GM12878 (cell line): ENCODE measurements at regions not wholly inside any gene's neighbourhood (a gene's known extent, or its start where the extent isn't known, plus 50 kb on each side); places are given as distances from the start of the nearest gene placed in this dataset.

Source experiments
- ATAC-seq: fragments of 200-7000 bp; cut with Tn5 transposase; 3 replicates; pipeline ENCODE4 v1.9.1; 2020; ENCODE audit warnings: mild to moderate bottlenecking, moderate library complexity
- BruUV-seq: library from RNA; stranded (reverse); fragments of 400-500 nt; replicated peaks from 2 replicates; lab custom pipeline; 2021; lab: Mats Ljungman, UMichigan
- CTCF ChIA-PET: fragments of 300-600 bp; sonication (Branson Sonifier 250); formaldehyde crosslinking; extraction: SDS; loops from one replicate; lab custom pipeline; 2021; ENCODE audit warnings: inconsistent platforms; lab: Yijun Ruan, JAX
- POLR2A ChIA-PET: fragments of 350-600 bp; formaldehyde crosslinking; extraction: SDS; loops from one replicate; lab custom pipeline; 2021; ENCODE audit warnings: inconsistent platforms; lab: Charles Lee
- RAD21 ChIA-PET: fragments of 300-600 bp; sonication (Branson Sonifier 250); formaldehyde crosslinking; loops from one replicate; lab custom pipeline; 2023; ENCODE audit warnings: antibody characterized with exemption; ENCODE audit not compliant: unreplicated experiment; lab: Charles Lee
- SMC1A ChIA-PET: fragments of 300-600 bp; sonication (Branson Sonifier 250); formaldehyde crosslinking; loops from one replicate; lab custom pipeline; 2023; ENCODE audit not compliant: unreplicated experiment, uncharacterized antibody; lab: Charles Lee
- DNase-seq: peaks from one replicate; pipeline ENCODE4 v3.0.0-alpha.2; 2011; ENCODE audit warnings: low read depth, low spot score
- FAIRE-seq: peaks from 3 replicates; lab custom pipeline; 2011; peaks lifted over from hg19 to GRCh38; lab: Jason Lieb, UNC
- H2AFZ ChIP-seq: 2 replicates; pipeline ENCODE4 v1.6.0; 2011; ENCODE audit warnings: low read depth, low read length, control low read depth; ENCODE audit not compliant: control insufficient read depth
- H3K27ac ChIP-seq: 2 replicates; pipeline ENCODE4 v1.5.1; 2011; ENCODE audit warnings: control low read depth; ENCODE audit not compliant: control insufficient read depth, insufficient read depth
- H3K27me3 ChIP-seq, 2 experiments: replicated peaks in 1 of 2; 2 replicates each; pipeline versions ENCODE4 v1.6.0 to v1.6.1; 2011; ENCODE audit warnings: low read length in 1 of 2; ENCODE audit not compliant: control insufficient read depth in 2 of 2, insufficient read depth in 2 of 2
- H3K36me3 ChIP-seq, 2 experiments: 2 replicates each; pipeline ENCODE4 v1.5.1; 2011; ENCODE audit warnings: low read length in 1 of 2; ENCODE audit not compliant: control insufficient read depth in 2 of 2, insufficient read depth in 2 of 2
- H3K4me1 ChIP-seq: 2 replicates; pipeline ENCODE4 v1.6.1; 2011; ENCODE audit warnings: mild to moderate bottlenecking, low read length, moderate library complexity, mixed read lengths; ENCODE audit not compliant: control insufficient read depth, insufficient read depth
- H3K4me2 ChIP-seq: 2 replicates; pipeline ENCODE4 v1.6.0; 2011; ENCODE audit warnings: control low read depth; ENCODE audit not compliant: control insufficient read depth, insufficient read depth
- H3K4me3 ChIP-seq: fragments of 200-600 bp; sonication (generic); 2 replicates; pipeline ENCODE4 v1.5.1; 2016
- H3K79me2 ChIP-seq: 2 replicates; pipeline ENCODE4 v1.6.0; 2011; ENCODE audit warnings: low read length; ENCODE audit not compliant: control insufficient read depth, insufficient read depth
- H3K9ac ChIP-seq: 2 replicates; pipeline ENCODE4 v1.8.0; 2011; ENCODE audit warnings: low read length, control low read depth, mixed read lengths; ENCODE audit not compliant: control insufficient read depth, insufficient read depth
- H3K9me3 ChIP-seq: replicated peaks from 3 replicates; pipeline ENCODE4 v1.5.1; 2011; ENCODE audit warnings: mild to moderate bottlenecking, low read length; ENCODE audit not compliant: control insufficient read depth, insufficient read depth
- H4K20me1 ChIP-seq: 2 replicates; pipeline ENCODE4 v1.6.0; 2011; ENCODE audit not compliant: control insufficient read depth, insufficient read depth
- BHLHE40 ChIP-seq, 2 experiments: fragments of 450-650 bp in 1 of 2; IDR thresholded peaks; 2 replicates each; pipeline ENCODE4 v1.6.1; 2011 to 2017; ENCODE audit warnings: low read depth in 2 of 2, borderline replicate concordance in 1 of 2, improper control_type of control experiment in 1 of 2, low read length in 1 of 2, mild to moderate bottlenecking in 1 of 2
- CEBPB ChIP-seq, 2 experiments: fragments of 150-350 bp in 1 of 2; IDR thresholded peaks; 2 replicates each; pipeline ENCODE4 v1.6.1; 2012 to 2014; ENCODE audit warnings: low read depth in 2 of 2, low read length in 2 of 2, borderline replicate concordance in 1 of 2, inconsistent platforms in 1 of 2
- DPF2 ChIP-seq: fragments of 450-650 bp; IDR thresholded peaks from 2 replicates; pipeline ENCODE4 v1.6.1; 2017; ENCODE audit warnings: mild to moderate bottlenecking
- EZH2 ChIP-seq: IDR thresholded peaks from 2 replicates; pipeline ENCODE4 v1.6.1; 2012; ENCODE audit warnings: low read depth, mild to moderate bottlenecking, control low read depth, inconsistent platforms, low read length, borderline replicate concordance; ENCODE audit not compliant: control insufficient read depth
- GABPA ChIP-seq: IDR thresholded peaks from 2 replicates; pipeline ENCODE4 v1.6.1; 2014; ENCODE audit warnings: antibody characterized with exemption, low read depth, mild to moderate bottlenecking, inconsistent platforms
- IKZF1 ChIP-seq: fragments of 450-650 bp; conservative IDR thresholded peaks from 2 replicates; pipeline ENCODE4 v1.6.1; 2017; ENCODE audit warnings: antibody characterized with exemption, mild to moderate bottlenecking
- KAT2A ChIP-seq: conservative IDR thresholded peaks from 2 replicates; pipeline ENCODE4 v1.6.1; 2011; ENCODE audit warnings: low read depth, low read length; ENCODE audit not compliant: control insufficient read depth
- PAX8 ChIP-seq: fragments of 450-650 bp; IDR thresholded peaks from 2 replicates; pipeline ENCODE4 v1.6.1; 2017; ENCODE audit warnings: mild to moderate bottlenecking, moderate library complexity
- SKIL ChIP-seq: fragments of 450-650 bp; IDR thresholded peaks from 2 replicates; pipeline ENCODE4 v1.6.1; 2017; ENCODE audit warnings: mild to moderate bottlenecking, low read depth, inconsistent platforms; ENCODE audit not compliant: poor library complexity, severe bottlenecking
- ZSCAN29 ChIP-seq: fragments of 450-650 bp; IDR thresholded peaks from 2 replicates; pipeline ENCODE4 v1.6.1; 2017; ENCODE audit warnings: mild to moderate bottlenecking, moderate library complexity
- WGBS: methylation state at CpG from one replicate; pipeline ENCODE4 v1.1.6; 2016; ENCODE audit warnings: low lambda C conversion rate; ENCODE audit not compliant: insufficient replicate concordance, insufficient coverage; ENCODE audit errors: missing lambda C conversion rate; 5-methylcytosine and 5-hydroxymethylcytosine counted together
- in situ Hi-C: fragments of 300-500 bp; cut with MboI; formaldehyde crosslinking; loops from 9 replicates; pipeline ENCODE4 v1.14.3; 2018; ENCODE audit warnings: mixed read lengths
- intact Hi-C: fragments of 100-400 bp; cut with micrococcal nuclease; formaldehyde crosslinking; loops from one replicate; pipeline ENCODE4 v1.14.2; 2022; ENCODE audit not compliant: unreplicated experiment
- TF ChIP-seq, protein P1 (sequence below): fragments of 450-650 bp; IDR thresholded peaks from 2 replicates; pipeline ENCODE4 v1.6.1; 2017; ENCODE audit warnings: mild to moderate bottlenecking, moderate library complexity

DNA sequence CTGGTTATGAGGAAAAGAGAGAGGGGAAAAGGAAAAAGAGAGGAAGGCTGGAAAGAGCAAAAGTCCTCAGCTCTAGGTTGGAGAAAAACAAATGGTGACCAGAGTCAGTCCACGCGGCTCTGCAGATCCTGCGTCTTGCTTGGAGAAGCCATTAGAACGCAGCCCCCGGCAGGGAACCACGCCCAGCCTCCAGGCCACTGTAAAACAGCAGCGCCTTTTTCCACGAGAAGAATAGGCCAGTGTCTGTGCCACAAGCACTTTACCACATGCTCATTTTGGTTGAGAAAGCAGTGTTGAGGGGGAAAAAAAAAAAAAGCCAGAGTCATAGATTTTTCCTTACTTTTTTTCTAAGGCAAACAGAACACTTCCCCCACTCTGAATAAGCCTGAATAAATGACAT, 846.9 kb upstream of the ADAMTS5 start:
- RAD21 ChIA-PET, result no interaction called here
- in situ Hi-C loops, result no loop called here

More for the DNA sequence above, 846.9 kb upstream of the ADAMTS5 start:
- no peaks in the 10 kb centered on the region for H3K36me3 ChIP-seq
- no peaks in the 10 kb centered on the region; the same call in 2 of the 3 replicates for H3K9me3 ChIP-seq
- CTCF ChIA-PET, result no interaction called here
- no peaks in the 10 kb centered on the region for H4K20me1 ChIP-seq
- no peaks in the 10 kb centered on the region for H3K4me1 ChIP-seq
- no peak overlapping the region for H3K27ac ChIP-seq
- H3K4me3 ChIP-seq, result no peak overlapping the region
- no peak for ATAC-seq
- WGBS, result 63% methylated on average over 8 of the region's 8 CpGs
- BruUV-seq, result no TSS peak
- no peak for TF ChIP-seq KAT2A
- TF ChIP-seq DPF2, result no peak
- TF ChIP-seq SKIL, result no peak
- TF ChIP-seq EZH2, result no peak
- TF ChIP-seq GABPA, result no peak
- no peak for TF ChIP-seq CEBPB (IDR thresholded peaks at IDR 0.05; ENCODE audit: borderline replicate concordance in 1 of 2, low read depth in 2 of 2, low read length in 2 of 2)
- no peak for TF ChIP-seq BHLHE40 (IDR thresholded peaks at IDR 0.05; ENCODE audit: borderline replicate concordance in 1 of 2, low read depth in 2 of 2, low read length in 1 of 2)
- TF ChIP-seq IKZF1, result no peak
- TF ChIP-seq, protein P1, sequence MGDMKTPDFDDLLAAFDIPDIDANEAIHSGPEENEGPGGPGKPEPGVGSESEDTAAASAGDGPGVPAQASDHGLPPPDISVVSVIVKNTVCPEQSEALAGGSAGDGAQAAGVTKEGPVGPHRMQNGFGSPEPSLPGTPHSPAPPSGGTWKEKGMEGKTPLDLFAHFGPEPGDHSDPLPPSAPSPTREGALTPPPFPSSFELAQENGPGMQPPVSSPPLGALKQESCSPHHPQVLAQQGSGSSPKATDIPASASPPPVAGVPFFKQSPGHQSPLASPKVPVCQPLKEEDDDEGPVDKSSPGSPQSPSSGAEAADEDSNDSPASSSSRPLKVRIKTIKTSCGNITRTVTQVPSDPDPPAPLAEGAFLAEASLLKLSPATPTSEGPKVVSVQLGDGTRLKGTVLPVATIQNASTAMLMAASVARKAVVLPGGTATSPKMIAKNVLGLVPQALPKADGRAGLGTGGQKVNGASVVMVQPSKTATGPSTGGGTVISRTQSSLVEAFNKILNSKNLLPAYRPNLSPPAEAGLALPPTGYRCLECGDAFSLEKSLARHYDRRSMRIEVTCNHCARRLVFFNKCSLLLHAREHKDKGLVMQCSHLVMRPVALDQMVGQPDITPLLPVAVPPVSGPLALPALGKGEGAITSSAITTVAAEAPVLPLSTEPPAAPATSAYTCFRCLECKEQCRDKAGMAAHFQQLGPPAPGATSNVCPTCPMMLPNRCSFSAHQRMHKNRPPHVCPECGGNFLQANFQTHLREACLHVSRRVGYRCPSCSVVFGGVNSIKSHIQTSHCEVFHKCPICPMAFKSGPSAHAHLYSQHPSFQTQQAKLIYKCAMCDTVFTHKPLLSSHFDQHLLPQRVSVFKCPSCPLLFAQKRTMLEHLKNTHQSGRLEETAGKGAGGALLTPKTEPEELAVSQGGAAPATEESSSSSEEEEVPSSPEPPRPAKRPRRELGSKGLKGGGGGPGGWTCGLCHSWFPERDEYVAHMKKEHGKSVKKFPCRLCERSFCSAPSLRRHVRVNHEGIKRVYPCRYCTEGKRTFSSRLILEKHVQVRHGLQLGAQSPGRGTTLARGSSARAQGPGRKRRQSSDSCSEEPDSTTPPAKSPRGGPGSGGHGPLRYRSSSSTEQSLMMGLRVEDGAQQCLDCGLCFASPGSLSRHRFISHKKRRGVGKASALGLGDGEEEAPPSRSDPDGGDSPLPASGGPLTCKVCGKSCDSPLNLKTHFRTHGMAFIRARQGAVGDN, result no peak
- no peak for TF ChIP-seq PAX8
- TF ChIP-seq ZSCAN29, result no peak
- POLR2A ChIA-PET, result no interaction called here
- H3K27me3 ChIP-seq, result no peaks in the 10 kb centered on the region
- SMC1A ChIA-PET, result no interaction called here
- DNase-seq, result no peak
- FAIRE-seq, result no peak
- H3K4me2 ChIP-seq, result no peak overlapping the region
- H3K9ac ChIP-seq, result no peak overlapping the region
- intact Hi-C loops, result no loop called here
- H2AFZ ChIP-seq, result no peak overlapping the region
- no peaks in the 10 kb centered on the region for H3K79me2 ChIP-seq
